Endothelial cell (in vitro differentiated cells): ENCODE measurements at regions not wholly inside any gene's neighbourhood (a gene's known extent, or its start where the extent isn't known, plus 50 kb on each side); places are given as distances from the start of the nearest gene placed in this dataset.

Source experiments
- DNase-seq: peaks from one replicate; pipeline ENCODE4 v3.0.0; 2021; ENCODE audit warnings: low spot score
- H3K27ac Mint-ChIP-seq: one replicate; pipeline ENCODE4 v1.8.0; 2021; ENCODE audit warnings: mixed read lengths, inconsistent platforms; ENCODE audit not compliant: unreplicated experiment
- H3K27me3 Mint-ChIP-seq: one replicate; pipeline ENCODE4 v1.8.0; 2021; ENCODE audit warnings: mild to moderate bottlenecking, moderate library complexity, mixed read lengths, inconsistent platforms; ENCODE audit not compliant: unreplicated experiment
- H3K36me3 Mint-ChIP-seq: one replicate; pipeline ENCODE4 v1.8.0; 2021; ENCODE audit warnings: mild to moderate bottlenecking, low read depth, mixed read lengths, inconsistent platforms; ENCODE audit not compliant: unreplicated experiment
- H3K4me1 Mint-ChIP-seq: one replicate; pipeline ENCODE4 v1.8.0; 2021; ENCODE audit warnings: mild to moderate bottlenecking, mixed read lengths, inconsistent platforms; ENCODE audit not compliant: unreplicated experiment
- H3K4me3 Mint-ChIP-seq: one replicate; pipeline ENCODE4 v1.8.0; 2021; ENCODE audit warnings: mild to moderate bottlenecking, mixed read lengths, inconsistent platforms; ENCODE audit not compliant: unreplicated experiment
- H3K9me3 Mint-ChIP-seq: one replicate; pipeline ENCODE4 v1.8.0; 2021; ENCODE audit warnings: mixed read lengths, inconsistent platforms; ENCODE audit not compliant: unreplicated experiment
- CTCF ChIP-seq: fragments of 200-600 bp; sonication (generic); IDR thresholded peaks from one replicate; pipeline ENCODE4 v1.5.0; 2021; ENCODE audit warnings: antibody characterized with exemption; ENCODE audit not compliant: unreplicated experiment

GRCh38 chr10:64450312-64450711 lies 929.1 kb downstream of the REEP3 start:
- TF ChIP-seq CTCF, result no peak
- Mint-ChIP-seq H3K9me3 (no peaks in the 10 kb centered on the region), H3K4me3 (no peak overlapping the region), H3K27me3 (no peaks in the 10 kb centered on the region), H3K36me3 (peaks cover 5% of the 10 kb centered on the region), H3K27ac (no peak overlapping the region), H3K4me1 (no peaks in the 10 kb centered on the region)
- DNase-seq, result no peak

GRCh38 chr10:64454962-64455361 lies 933.8 kb downstream of the REEP3 start:
- no peak for DNase-seq
- Mint-ChIP-seq H3K36me3 (peaks cover 5% of the 10 kb centered on the region), H3K9me3 (no peaks in the 10 kb centered on the region), H3K4me1 (no peaks in the 10 kb centered on the region), H3K27ac (no peak overlapping the region), H3K4me3 (no peak overlapping the region), H3K27me3 (no peaks in the 10 kb centered on the region)
- TF ChIP-seq CTCF, result no peak

GRCh38 chr10:64458306-64458705 lies 937.1 kb downstream of the REEP3 start:
- H3K9me3 Mint-ChIP-seq, result no peaks in the 10 kb centered on the region

GRCh38 chr10:64463406-64463805 lies 942.2 kb downstream of the REEP3 start:
- TF ChIP-seq CTCF, result no peak
- Mint-ChIP-seq H3K27ac (no peak overlapping the region), H3K36me3 (peaks cover 11% of the 10 kb centered on the region), H3K4me3 (no peak overlapping the region), H3K4me1 (no peaks in the 10 kb centered on the region), H3K27me3 (peaks cover 2% of the 10 kb centered on the region), H3K9me3 (peaks cover 14% of the 10 kb centered on the region)
- no peak for DNase-seq

More at GRCh38 chr10:64458306-64458705, 937.1 kb downstream of the REEP3 start:
- peaks cover 3% of the 10 kb centered on the region for H3K36me3 Mint-ChIP-seq
- H3K4me1 Mint-ChIP-seq, result no peaks in the 10 kb centered on the region
- H3K27me3 Mint-ChIP-seq, result peaks cover 2% of the 10 kb centered on the region
- no peak overlapping the region for H3K4me3 Mint-ChIP-seq
- no peak for TF ChIP-seq CTCF
- no peak overlapping the region for H3K27ac Mint-ChIP-seq
- DNase-seq, result no peak

GRCh38 chr10:64465653-64466052 lies 944.5 kb downstream of the REEP3 start:
- Mint-ChIP-seq H3K36me3 (peaks cover 11% of the 10 kb centered on the region), H3K27me3 (peaks cover 3% of the 10 kb centered on the region), H3K9me3 (peaks cover 14% of the 10 kb centered on the region), H3K4me1 (no peaks in the 10 kb centered on the region), H3K4me3 (no peak overlapping the region), H3K27ac (no peak overlapping the region)
- no peak for DNase-seq
- TF ChIP-seq CTCF, result no peak
